Upper lobe of left lung (tissue), 4 donors: ENCODE measurements at regions not wholly inside any gene's neighbourhood (a gene's known extent, or its start where the extent isn't known, plus 50 kb on each side); places are given as distances from the start of the nearest gene placed in this dataset.

Source experiments
- POLR2A ChIP-seq, 4 donors: fragments of 450-650 bp; IDR thresholded peaks; one replicate each; pipeline ENCODE4 v1.5.1; 2016 to 2017; ENCODE audit warnings: antibody characterized with exemption in 4 of 4, mild to moderate bottlenecking in 2 of 4
- TF ChIP-seq, protein P1 (sequence below), 6 experiments: fragments of 450-650 bp in 4 of 6; fragments of 200-600 bp in 2 of 6; sonication (generic) in 2 of 6; IDR thresholded peaks; one replicate each; pipeline ENCODE4 v1.5.1; 2016 to 2019; ENCODE audit warnings: antibody characterized with exemption in 6 of 6

GRCh38 chr5:99275128-99275527 is 346.3 kb upstream of the CHD1 start:
- no peak for TF ChIP-seq POLR2A (IDR thresholded peaks at IDR 0.05)
- TF ChIP-seq, protein P1, sequence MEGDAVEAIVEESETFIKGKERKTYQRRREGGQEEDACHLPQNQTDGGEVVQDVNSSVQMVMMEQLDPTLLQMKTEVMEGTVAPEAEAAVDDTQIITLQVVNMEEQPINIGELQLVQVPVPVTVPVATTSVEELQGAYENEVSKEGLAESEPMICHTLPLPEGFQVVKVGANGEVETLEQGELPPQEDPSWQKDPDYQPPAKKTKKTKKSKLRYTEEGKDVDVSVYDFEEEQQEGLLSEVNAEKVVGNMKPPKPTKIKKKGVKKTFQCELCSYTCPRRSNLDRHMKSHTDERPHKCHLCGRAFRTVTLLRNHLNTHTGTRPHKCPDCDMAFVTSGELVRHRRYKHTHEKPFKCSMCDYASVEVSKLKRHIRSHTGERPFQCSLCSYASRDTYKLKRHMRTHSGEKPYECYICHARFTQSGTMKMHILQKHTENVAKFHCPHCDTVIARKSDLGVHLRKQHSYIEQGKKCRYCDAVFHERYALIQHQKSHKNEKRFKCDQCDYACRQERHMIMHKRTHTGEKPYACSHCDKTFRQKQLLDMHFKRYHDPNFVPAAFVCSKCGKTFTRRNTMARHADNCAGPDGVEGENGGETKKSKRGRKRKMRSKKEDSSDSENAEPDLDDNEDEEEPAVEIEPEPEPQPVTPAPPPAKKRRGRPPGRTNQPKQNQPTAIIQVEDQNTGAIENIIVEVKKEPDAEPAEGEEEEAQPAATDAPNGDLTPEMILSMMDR (IDR thresholded peaks at IDR 0.05), result no peak
